ENCODE measurements at regions not wholly inside any gene's neighbourhood (a gene's known extent, or its start where the extent isn't known, plus 50 kb on each side); places are given as distances from the start of the nearest gene placed in this dataset.

DNA sequence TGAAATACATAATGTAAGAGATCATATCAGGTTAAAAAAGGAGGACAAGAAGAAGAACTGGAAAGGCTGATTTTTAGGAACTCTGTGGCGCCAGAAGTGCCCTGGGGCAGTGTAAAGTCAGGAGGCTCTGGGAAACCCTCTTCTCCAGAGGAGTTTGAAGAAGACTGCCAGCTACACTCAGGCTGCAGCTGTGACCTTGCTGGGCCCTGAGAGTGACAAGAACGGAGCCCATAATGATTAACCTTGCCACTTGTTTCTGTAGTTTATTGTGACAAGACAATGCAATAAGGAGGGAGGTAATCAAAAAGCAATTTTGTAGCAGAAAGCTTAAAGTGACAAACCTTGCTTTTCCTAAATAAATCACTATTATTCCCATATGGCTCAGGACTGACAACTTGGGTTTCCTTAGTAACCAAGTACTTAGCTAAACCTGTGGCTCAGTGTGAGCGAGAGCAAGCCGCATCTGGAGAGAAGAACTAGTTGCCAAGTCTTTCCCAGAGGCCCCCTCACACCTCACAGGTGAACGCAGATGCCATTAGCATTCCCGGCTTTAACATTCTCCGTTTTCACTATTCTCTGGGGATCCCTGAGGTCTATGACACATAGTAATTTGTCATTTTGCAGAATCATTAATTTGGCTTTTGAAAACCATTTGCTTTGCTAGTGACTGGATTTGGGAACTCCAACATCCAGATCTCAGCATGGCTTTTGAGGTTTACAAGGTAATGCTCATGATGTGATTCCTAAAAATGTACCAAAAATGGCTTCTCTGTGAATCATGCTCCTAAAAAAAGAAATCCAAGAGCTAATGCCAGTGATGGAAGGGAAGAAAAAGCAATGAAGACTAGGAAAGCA lies 115.9 kb downstream of the OMA1 start:
- DNase-seq, result no peak

DNA sequence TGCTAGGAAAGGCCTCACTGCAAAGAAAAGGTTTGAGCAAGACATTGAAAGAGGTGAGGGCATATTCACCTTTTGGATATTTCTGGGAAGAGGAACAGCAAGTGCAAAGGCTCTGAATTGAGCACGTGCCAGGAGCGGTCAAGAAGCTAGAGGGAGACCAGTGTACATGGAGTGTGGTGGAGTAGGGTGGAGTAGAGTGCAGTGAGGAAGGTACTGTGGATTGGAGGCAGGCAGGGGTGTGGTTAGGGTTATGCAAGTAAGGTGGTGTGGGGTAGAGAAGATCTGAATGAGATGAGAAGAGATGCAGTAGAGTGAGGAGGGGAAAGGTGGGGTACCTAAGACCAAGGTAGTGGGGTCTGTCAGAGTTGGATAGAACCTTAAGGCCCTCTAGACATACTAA lies 119.6 kb downstream of the OMA1 start:
- DNase-seq, result no peak

DNA sequence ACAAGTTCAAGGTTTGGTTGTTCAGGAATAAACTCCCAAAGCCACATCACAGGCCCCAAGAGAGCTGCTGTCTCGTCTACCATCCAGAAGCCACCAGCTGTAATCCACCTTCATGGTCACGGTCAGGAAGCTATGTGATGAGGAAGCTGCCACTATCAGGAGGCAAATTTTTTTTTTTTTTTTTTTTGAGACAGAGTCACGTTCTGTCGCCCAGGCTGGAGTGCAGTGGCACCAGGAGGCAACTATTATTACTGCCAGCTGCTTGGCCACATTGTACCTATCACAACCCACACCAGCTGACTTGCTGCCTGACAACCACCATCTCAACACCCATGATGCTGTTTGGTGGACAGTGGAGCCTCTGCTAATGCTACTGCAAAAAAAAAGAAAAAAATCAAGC lies 124.1 kb downstream of the OMA1 start:
- no peak for DNase-seq

DNA sequence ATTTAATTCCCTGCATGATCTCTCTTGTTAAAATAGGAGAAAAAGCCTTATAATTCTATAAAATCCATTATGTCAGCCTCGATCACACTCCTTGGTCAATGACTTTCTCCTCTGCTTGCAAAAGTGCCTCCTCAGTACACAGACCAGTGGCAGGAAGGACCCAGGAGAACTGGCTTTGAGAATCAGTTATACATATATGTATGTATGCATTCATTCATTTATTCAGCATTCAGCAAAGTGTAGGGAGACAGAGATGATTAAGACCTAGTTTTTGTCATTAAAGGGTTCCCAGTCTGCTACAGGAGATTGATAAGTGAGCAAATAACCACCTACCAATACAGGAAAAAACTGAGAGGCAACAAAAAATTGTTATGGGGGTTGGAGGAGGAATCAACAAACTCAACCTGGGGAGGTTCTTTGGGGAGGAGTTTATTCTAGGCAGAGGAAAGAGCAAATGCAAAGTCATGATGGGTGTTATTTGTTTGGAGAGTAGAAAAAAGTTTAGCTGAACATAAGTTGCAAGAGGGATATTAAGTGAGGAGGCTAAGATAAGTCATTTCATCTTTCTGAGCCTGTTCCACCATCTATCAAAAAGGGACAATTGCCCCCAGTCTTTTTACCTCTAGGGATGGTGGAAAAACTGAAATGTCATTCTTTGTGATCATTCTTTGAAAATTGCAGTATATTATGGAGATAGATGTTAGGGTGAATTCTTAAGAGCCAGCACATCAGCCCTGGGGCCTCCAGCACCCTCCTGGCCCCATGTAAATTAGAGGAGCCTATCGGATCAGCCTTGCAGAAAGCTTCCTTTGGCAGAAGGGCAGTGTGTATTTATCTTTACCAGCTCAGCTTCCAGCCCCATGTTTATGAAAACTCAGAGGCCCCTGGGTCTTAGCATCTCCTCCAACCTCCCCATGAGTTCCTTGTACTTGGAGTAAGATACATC lies 128.0 kb downstream of the OMA1 start:
- no peak for DNase-seq

DNA sequence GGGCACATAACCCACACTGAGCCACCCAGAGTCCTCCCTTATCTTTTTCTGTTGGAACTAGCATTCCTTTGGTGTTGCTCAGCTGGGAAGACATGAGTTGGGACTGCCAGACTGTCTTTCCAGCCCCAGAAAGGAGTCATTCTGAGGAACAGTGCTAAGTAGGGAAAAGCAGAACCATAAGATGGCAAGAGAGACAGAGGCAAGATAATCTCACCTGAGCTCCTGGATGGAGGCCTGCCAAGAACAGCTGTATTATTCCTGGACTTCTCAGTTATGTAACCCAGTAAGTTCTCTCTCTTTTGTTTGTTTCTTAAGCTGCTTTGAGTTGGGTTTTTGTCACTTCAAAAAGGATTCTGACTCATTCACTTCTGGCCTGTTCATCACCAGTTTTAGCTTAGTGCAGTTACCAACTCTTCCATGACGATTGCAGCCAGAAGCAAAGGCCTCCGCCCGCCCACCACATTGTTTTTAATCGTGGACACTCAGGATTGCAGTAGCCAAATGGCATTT lies 134.4 kb downstream of the OMA1 start:
- DNase-seq, result no peak

DNA sequence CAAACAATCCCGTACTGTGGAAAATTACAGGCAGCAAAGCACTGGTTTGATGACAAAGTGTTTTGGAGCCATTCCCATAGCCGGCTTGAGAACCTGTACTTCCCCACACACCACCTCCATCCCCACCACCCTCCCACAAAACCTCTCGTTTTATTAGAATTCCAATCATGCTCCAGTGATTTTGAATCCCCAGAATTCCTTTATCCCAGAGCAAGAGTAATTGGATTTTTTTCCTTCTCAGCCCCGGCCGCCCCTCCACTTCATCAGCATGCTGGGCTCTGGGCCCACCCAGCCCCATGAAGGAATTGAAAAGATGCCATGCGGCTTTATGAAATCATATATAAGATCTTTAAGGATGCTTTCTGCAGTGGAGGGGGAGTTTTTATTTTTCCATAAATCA lies 136.6 kb downstream of the OMA1 start:
- peak; percentile 45 for DNase-seq

DNA sequence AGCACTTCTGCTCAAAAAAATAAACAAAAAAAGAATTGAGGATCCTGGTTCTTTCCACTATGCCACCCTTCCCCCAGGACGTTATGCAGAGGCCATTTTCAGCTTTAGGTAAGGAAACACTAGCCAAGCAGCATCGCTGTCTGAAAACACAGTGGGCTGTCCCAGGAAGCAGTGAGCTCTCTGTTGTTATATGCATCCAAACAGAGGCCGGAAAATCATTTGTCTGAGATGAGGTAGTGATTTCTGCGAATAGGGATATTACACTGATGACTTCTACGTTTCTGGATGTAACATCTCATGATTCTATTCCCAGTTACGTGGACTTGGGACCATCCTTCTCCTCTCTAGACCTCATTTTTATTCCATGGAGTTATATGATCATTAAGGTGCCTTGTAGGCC lies 137.2 kb downstream of the OMA1 start:
- DNase-seq, result no peak

DNA sequence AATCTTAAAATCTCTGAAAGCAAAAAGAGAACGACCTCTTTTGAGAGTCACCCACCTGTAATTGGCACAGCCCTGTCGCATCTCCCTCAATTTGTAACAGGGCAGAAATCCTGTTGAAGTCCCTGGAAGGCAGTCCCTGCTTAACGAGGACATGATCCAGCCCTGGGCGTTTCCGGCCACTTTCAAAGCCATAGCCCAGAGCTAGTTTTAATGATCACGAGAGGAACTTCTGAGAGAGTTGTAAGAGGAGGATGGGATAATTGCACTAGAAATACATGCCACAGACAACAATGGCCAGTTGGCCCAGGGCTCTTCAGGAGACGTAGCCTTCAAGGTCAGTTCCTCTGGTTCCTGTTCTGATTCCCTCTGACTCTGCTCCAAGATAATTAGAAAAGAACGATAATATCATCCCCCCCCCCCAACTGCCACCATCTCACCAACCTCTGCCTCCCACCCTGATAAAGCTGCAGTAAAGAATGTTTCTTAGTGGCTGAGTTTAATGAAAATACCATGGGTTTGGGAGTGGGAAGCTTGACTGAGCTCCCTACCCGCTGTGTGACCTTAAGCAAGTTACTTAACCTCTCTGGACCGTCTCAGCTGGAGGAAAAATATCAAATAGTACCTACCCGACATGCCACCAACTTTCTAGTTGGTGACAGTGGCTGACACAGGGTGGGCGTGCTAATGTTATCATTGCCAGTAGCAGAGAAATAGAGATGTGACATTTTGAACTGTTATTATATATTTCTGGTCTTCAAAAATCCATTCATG lies 140.0 kb downstream of the OMA1 start:
- DNase-seq, result no peak

DNA sequence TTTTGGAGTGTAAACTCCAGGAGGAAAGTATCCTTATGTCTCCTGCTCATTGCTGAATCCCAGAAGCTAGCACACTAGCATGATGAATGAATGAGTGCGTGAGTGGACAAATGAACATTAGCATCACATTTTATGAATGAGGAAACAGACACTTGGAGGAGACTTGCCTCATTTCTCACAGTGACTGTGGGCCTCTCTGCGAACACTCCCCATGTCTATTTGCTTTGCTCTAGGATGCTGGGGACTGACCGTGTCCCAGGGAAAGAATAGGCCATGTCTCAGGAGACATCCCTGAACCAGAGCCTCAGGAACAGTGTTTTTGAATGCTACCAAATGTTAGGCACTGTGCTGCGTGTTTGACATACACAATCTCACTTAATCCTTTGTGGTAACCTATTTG lies 140.9 kb downstream of the OMA1 start:
- no peak for DNase-seq

DNA sequence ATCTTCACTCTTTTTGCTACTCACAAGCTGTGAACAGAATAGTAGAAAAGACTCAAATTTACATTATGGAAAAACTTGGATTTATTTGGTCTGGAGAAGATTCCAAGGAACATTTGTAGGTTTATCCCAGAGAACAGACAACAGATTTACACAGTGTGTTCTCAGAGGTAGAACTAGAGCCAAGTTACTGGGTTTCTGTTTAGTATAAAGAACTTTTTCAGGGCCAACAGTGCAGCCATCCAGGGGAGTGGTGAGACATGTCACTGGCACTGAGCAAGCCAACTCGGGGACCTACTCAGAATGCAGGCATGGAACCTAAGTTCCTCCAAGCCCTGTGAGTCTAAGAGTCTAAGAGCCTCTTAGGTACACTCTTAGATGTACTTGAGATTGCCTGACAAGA lies 142.6 kb downstream of the OMA1 start:
- no peak for DNase-seq

DNA sequence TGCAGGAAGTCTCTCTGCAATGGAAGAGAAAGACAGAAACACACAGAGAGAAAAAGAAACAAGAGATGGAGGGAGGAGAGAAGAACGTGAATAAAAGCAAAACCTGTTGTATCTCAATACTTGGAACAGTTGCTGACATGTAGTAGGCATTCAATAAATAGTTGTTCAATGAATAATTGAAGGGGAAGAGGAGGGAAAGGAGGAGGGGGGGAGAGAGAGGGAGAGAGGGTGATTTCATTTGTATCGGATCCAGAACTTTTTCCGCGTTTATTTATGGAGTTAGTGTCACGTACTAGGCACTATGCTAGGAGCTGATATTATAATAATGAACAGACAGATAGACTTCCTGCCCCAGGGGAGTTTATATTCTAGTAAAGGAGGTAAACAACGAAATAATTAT lies 144.1 kb downstream of the OMA1 start:
- no peak for DNase-seq

DNA sequence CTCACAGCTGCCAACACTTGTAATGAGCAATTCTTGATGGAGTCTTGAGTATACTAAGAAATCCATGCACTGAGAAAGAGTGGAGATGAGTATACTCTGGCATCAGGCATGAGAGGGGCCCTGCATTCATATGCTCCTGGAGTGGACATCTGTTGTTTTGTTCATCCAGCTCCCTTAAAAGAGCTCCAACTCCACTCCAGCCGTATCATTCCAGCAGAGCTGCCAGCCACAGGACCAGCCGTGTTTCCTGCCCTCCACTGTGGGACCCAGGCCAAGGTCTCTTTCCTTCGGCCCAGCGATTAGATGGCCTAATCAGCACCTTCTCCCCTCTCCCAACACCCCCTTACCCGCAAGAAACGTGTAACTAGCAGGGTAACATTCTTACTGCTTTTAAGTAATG lies 144.5 kb downstream of the OMA1 start:
- DNase-seq, result no peak

DNA sequence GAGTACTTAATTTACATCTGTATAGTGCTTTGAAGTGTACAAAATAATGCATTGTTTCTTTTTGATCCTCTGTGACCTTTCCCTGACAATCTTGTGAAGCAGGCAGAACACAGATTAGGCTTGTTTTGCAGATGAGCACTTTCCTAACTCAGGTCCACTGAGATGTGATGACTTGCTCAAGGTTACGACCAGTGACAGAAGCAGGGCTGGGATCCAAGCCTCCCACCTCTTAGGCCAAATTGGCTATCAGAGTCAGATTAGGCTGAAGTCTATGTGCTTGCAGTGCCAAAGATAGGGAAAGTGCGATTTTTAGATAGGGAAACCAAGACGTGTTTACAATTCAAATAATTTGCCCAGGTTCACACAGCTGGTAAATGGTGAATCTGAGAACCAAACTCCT lies 147.3 kb downstream of the OMA1 start:
- no peak for DNase-seq

DNA sequence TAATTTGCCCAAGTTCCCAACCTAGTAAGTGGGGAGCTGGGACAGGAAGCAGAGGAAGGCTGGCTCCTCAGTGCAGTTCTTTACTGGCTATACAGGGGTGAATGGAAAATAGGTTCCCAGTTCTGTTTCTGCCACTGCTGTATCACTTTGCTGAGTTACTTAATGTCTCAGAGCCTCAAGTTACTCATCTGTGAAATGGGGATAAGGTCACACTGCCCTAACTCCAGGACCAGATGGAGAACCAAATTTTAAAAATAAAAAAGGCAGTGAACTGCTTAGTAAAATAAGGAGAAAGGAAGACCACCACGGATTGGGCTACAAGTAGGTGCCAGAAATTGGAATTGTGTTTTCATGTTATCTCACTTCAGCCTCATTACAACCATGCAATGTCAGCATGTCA lies 147.8 kb downstream of the OMA1 start:
- no peak for DNase-seq

DNA sequence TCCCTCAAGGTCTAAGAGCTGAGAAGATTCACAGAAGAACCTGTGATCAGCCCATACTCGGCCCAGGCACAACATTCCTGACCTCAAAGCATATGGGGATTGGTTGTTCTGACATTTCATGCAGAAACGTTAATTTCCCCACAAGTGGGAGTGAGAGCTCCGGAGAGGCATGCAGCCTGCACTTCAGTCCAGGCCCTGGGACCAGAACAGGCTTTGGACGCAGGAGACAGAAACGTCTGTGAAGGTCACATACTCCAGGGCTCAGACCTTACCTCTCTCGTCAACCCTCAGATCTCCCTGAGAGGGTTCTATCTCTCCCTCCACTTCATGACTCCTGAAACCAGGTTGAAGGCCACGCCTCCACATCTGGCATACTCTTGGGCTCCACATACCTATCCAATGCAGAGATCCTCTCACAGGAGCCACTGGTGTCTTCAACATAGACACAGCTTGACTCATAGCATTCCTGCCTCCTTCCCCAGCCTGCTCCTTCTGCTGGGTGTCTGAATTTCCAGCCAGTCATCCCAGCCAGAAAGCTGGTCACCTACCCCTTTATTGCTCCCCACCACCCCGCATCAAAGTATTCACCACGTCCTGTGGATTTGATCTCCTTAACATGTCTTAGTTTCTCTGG lies 149.2 kb downstream of the OMA1 start:
- DNase-seq, result no peak

DNA sequence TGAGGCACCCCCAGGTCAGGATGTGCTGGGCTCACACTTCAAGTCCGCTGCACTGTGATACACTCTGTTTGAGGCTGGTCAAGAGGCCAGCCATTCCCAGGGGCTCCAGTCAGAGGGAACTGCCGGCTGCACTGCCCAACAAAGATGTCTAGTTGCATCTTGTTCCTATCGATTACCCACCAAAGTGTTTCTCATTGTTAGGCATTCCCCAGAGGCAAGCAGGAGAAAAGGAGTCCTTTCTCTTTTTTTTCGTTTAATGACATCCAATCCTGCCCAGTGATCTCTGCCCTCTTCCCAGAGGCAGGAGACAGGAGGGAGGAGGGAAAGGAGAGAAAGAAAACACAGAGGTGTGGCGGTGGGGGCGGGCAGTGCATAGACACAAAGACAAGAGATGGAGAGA lies 150.4 kb downstream of the OMA1 start:
- DNase-seq, result no peak

DNA sequence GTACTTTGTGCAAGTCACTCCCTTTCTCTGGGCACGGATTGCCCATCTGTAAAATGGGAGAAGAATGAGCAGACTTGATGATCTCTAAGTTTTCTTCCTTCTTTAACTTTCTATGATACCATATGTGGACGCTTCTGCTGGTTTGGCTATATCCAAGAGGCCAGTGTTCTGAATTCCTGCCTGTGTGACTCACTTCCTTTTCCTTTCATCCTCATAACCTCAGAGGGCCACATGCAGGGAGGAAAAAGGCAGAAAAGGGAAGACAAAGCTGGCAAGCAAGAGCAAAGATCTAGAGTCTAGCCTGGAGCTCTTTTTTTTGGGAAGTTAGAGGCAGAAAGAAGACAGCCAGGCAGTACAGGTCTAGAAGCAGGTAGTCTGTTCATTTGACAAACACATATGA lies 151.2 kb downstream of the OMA1 start:
- no peak for DNase-seq

DNA sequence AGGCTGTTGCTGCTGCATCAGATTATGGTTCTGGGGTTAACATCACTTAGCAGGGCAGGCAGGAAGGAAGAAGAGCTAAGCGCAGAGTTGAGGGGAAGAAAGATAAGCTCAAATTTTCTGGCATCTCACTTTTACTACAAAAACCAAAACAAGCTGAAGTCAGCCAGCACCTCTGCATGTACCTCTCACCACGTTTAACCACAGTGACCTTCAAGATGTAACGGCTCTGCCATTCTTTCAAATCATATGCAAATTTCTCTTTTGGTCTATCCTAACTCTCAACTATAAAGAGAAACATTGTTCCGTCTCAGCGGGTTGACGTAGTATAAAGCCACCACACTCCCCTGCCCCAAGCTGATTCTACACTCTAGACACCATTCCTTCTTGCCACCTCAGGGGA lies 154.4 kb downstream of the OMA1 start:
- DNase-seq, result no peak

DNA sequence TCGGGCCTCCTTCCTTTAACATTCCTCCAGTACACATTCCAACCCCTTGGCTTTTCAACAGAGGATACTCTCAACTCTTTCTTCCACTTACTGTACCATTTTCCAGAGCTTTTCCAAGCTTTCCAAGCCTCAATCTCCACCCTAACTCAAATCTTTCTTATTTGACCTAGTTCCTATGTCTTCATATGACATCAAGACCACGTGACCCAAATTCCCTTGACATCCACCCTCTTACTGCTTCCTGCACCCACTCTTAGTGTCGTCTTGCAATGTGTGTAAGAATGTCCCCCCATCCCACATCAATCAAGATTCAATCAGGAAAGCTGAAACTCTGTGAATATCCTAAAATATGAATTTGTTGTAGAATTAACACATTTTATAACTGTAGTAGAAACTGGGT lies 155.0 kb downstream of the OMA1 start:
- no peak for DNase-seq

DNA sequence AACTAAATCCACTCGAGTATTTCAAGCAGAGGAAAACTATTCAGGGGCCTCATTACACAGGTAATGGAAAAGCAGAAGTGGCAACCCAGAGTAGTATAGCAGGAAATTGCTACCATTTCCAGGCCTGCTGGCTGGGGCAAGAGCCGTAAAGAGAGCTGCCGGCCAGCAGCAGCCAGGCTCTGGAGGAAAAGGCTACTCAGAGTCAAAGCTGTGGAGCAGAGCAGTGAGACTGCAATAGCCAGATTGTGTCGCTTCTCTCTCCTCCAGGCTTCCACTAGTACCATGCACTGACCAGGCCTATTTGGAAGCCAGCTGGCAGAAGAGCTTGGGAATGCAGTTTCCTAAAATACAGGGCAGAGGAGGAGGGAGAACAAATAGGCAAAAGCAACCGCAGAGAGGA lies 155.5 kb downstream of the OMA1 start:
- no peak for DNase-seq

DNA sequence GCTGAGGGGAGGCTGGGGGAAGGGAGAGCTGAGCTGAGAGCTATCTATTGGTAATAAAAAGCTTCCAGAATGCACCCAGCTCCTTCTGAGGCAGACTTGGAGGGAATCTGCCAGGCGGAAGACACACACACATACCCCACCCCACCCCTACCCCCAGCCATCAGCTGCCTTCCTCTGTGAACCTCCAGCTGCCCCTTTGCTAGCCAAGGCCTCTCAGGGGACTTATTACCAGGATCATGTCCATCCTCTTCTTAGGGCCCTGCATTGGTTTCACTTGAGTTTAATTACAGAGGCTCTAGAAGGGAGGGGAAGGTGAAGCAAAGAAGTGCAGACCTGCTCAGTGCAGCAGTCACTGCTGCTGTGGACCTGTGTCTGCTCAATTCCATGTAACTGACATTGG lies 156.4 kb downstream of the OMA1 start:
- DNase-seq, result no peak

DNA sequence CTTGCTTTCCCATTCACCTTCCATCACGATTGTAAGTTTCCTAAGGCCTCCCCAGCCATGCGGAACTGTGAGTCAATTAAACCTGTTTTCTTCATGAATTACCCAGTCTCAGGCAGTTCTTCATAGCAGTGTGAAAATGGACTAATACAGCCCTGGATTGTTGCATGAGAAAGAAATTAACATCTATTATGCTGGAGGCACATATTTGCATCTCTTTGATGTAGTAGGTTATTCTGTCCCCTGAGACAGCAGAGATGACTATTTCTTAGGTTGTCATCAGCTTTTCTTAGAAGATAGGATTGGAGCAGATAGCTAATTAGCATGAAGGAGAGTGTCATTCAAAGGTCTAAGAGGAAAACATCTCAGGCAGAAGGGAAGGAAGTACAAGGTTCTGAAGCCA lies 166.2 kb downstream of the OMA1 start:
- DNase-seq, result no peak

Data from left kidney (tissue), 1 donor.